ENCODE measurements at regions not wholly inside any gene's neighbourhood (a gene's known extent, or its start where the extent isn't known, plus 50 kb on each side); places are given as distances from the start of the nearest gene placed in this dataset.

- no peak for DNase-seq (ENCODE audit: low read depth)
- H3K4me3 ChIP-seq (ENCODE audit: low read depth, low read length), result no peak overlapping the region
- TF ChIP-seq CTCF (IDR thresholded peaks at IDR 0.05; ENCODE audit: insufficient read depth, low read depth, low read length), result no peak
These were observed 51.5 kb upstream of the TMEM200A start for GRCh38 chr6:130314271-130314670.

- TF ChIP-seq CTCF (IDR thresholded peaks at IDR 0.05; ENCODE audit: insufficient read depth, low read depth, low read length), result peak; percentile 7
- H3K4me3 ChIP-seq (ENCODE audit: low read depth, low read length), result no peak overlapping the region
- DNase-seq (ENCODE audit: low read depth), result no peak
These were observed 52.6 kb upstream of the TMEM200A start for GRCh38 chr6:130313206-130313605.

- DNase-seq (ENCODE audit: low read depth), result no peak
- H3K4me3 ChIP-seq (ENCODE audit: low read depth, low read length), result no peak overlapping the region
- TF ChIP-seq CTCF (IDR thresholded peaks at IDR 0.05; ENCODE audit: insufficient read depth, low read depth, low read length), result no peak
These were observed 56.8 kb upstream of the TMEM200A start for GRCh38 chr6:130309028-130309427.

- H3K4me3 ChIP-seq (ENCODE audit: low read depth, low read length), result no peak overlapping the region
- peak; percentile 71 for DNase-seq (ENCODE audit: low read depth)
- no peak for TF ChIP-seq CTCF (IDR thresholded peaks at IDR 0.05; ENCODE audit: insufficient read depth, low read depth, low read length)
These were observed 58.0 kb upstream of the TMEM200A start for GRCh38 chr6:130307752-130308361.

- H3K4me3 ChIP-seq (ENCODE audit: low read depth, low read length), result no peak overlapping the region
These were observed 59.4 kb upstream of the TMEM200A start for GRCh38 chr6:130306377-130306776.

GRCh38 chr6:130303431-130303830, 62.4 kb upstream of the TMEM200A start:
- DNase-seq (ENCODE audit: low read depth), result peak; percentile 21
- TF ChIP-seq CTCF (IDR thresholded peaks at IDR 0.05; ENCODE audit: insufficient read depth, low read depth, low read length), result no peak
- H3K4me3 ChIP-seq (ENCODE audit: low read depth, low read length), result no peak overlapping the region

More at GRCh38 chr6:130306377-130306776, 59.4 kb upstream of the TMEM200A start:
- DNase-seq (ENCODE audit: low read depth), result peak; percentile 57
- no peak for TF ChIP-seq CTCF (IDR thresholded peaks at IDR 0.05; ENCODE audit: insufficient read depth, low read depth, low read length)

GRCh38 chr6:130298258-130298657, 67.6 kb upstream of the TMEM200A start:
- H3K4me3 ChIP-seq (ENCODE audit: low read depth, low read length), result no peak overlapping the region
- DNase-seq (ENCODE audit: low read depth), result no peak
- no peak for TF ChIP-seq CTCF (IDR thresholded peaks at IDR 0.05; ENCODE audit: insufficient read depth, low read depth, low read length)

Measured in fibroblast of villous mesenchyme (primary cell).